ENCODE measurements at regions not wholly inside any gene's neighbourhood (a gene's known extent, or its start where the extent isn't known, plus 50 kb on each side); places are given as distances from the start of the nearest gene placed in this dataset.

DNA sequence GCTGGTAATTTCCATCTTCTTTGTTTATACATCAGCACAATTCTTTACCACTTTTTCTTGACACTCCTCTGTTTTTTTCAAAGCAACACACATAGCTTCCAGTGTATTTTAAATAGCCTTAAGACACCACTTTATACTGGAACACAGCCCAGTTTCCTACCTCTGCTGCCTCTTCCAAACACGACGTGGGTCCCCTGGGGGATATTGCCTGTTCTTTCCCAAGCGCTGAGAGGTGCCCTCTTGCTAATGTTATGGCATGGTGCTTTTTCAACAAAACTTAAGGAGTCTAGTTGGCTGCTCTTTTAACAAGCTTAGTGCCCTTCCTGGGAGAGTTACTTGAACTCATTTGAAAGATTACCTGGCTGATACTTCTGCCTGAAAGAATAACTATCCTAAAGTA, 112.7 kb downstream of the OLFM4 start:
- Histone ChIP-seq H4K20me1 (ENCODE audit: control insufficient read depth, insufficient read depth, low read depth, low read length) (no peaks in the 10 kb centered on the region), H3F3A (ENCODE audit: control insufficient read depth, insufficient read depth) (no peaks in the 10 kb centered on the region), H3K27ac (ENCODE audit: low read depth, low read length) (no peak overlapping the region), H3K27me3 (ENCODE audit: control insufficient read depth, low read length) (no peaks in the 10 kb centered on the region), H3K36me3 (ENCODE audit: control insufficient read depth, low read length) (no peaks in the 10 kb centered on the region), H3K9me2 (replicated peaks; ENCODE audit: control insufficient read depth, low read length) (no peaks in the 10 kb centered on the region), H3K79me2 (ENCODE audit: control insufficient read depth, low read length) (no peaks in the 10 kb centered on the region), H3K9me3 (ENCODE audit: control insufficient read depth, insufficient read depth, low read length) (no peaks in the 10 kb centered on the region), H3K4me1 (ENCODE audit: control insufficient read depth, low read length) (no peaks in the 10 kb centered on the region), H3K4me3 (ENCODE audit: low read length) (no peak overlapping the region), H3K4me2 (ENCODE audit: low read length) (no peak overlapping the region)
- TF ChIP-seq, protein P1, sequence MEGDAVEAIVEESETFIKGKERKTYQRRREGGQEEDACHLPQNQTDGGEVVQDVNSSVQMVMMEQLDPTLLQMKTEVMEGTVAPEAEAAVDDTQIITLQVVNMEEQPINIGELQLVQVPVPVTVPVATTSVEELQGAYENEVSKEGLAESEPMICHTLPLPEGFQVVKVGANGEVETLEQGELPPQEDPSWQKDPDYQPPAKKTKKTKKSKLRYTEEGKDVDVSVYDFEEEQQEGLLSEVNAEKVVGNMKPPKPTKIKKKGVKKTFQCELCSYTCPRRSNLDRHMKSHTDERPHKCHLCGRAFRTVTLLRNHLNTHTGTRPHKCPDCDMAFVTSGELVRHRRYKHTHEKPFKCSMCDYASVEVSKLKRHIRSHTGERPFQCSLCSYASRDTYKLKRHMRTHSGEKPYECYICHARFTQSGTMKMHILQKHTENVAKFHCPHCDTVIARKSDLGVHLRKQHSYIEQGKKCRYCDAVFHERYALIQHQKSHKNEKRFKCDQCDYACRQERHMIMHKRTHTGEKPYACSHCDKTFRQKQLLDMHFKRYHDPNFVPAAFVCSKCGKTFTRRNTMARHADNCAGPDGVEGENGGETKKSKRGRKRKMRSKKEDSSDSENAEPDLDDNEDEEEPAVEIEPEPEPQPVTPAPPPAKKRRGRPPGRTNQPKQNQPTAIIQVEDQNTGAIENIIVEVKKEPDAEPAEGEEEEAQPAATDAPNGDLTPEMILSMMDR (IDR thresholded peaks at IDR 0.05; ENCODE audit: low read depth, low read length, poor library complexity, severe bottlenecking), result no peak
- no peak for TF ChIP-seq EZH2phosphoT487 (IDR thresholded peaks at IDR 0.05; ENCODE audit: borderline replicate concordance, low read length)

DNA sequence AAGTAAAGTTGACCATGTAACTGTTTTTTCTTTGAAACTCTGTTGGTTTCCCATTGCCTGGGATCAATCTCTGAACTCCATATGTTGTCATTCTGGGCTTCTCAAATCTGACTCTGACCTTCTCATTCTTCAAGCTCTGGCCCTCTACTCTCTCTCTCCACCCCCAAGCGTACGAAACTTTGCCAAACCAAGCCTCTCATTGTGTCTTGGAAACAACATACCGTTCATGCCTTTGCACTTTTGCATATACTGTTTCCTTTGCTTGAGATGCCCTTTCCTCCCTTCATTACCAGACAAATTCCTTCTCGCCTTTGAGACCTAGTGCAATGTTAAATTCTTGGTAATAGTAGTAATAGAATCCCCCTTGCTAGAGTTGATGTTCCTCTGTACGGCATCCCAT, 113.7 kb downstream of the OLFM4 start:
- Histone ChIP-seq H3K27me3 (ENCODE audit: control insufficient read depth, low read length) (no peaks in the 10 kb centered on the region), H4K20me1 (ENCODE audit: control insufficient read depth, insufficient read depth, low read depth, low read length) (no peaks in the 10 kb centered on the region), H3K4me3 (ENCODE audit: low read length) (no peak overlapping the region), H3F3A (ENCODE audit: control insufficient read depth, insufficient read depth) (no peaks in the 10 kb centered on the region), H3K27ac (ENCODE audit: low read depth, low read length) (no peak overlapping the region), H3K4me1 (ENCODE audit: control insufficient read depth, low read length) (no peaks in the 10 kb centered on the region), H3K9me2 (replicated peaks; ENCODE audit: control insufficient read depth, low read length) (no peaks in the 10 kb centered on the region), H3K4me2 (ENCODE audit: low read length) (no peak overlapping the region), H3K36me3 (ENCODE audit: control insufficient read depth, low read length) (no peaks in the 10 kb centered on the region), H3K9me3 (ENCODE audit: control insufficient read depth, insufficient read depth, low read length) (no peaks in the 10 kb centered on the region), H3K79me2 (ENCODE audit: control insufficient read depth, low read length) (no peaks in the 10 kb centered on the region)
- TF ChIP-seq, protein P1 (IDR thresholded peaks at IDR 0.05; ENCODE audit: low read depth, low read length, poor library complexity, severe bottlenecking), result no peak
- no peak for TF ChIP-seq EZH2phosphoT487 (IDR thresholded peaks at IDR 0.05; ENCODE audit: borderline replicate concordance, low read length)

GRCh38 chr13:53143757-53144339, 115.2 kb downstream of the OLFM4 start:
- TF ChIP-seq EZH2phosphoT487 (IDR thresholded peaks at IDR 0.05; ENCODE audit: borderline replicate concordance, low read length), result no peak
- TF ChIP-seq, protein P1 (IDR thresholded peaks at IDR 0.05; ENCODE audit: low read depth, low read length, poor library complexity, severe bottlenecking), result no peak
- no peaks in the 10 kb centered on the region for H3K4me1 ChIP-seq (ENCODE audit: control insufficient read depth, low read length)
- no peaks in the 10 kb centered on the region for H3K9me3 ChIP-seq (ENCODE audit: control insufficient read depth, insufficient read depth, low read length)
- no peaks in the 10 kb centered on the region for H3F3A ChIP-seq (ENCODE audit: control insufficient read depth, insufficient read depth)
- H3K4me2 ChIP-seq (ENCODE audit: low read length), result no peak overlapping the region
- no peaks in the 10 kb centered on the region for H4K20me1 ChIP-seq (ENCODE audit: control insufficient read depth, insufficient read depth, low read depth, low read length)
- no peaks in the 10 kb centered on the region for H3K36me3 ChIP-seq (ENCODE audit: control insufficient read depth, low read length)
- H3K79me2 ChIP-seq (ENCODE audit: control insufficient read depth, low read length), result no peaks in the 10 kb centered on the region
- H3K9me2 ChIP-seq (replicated peaks; ENCODE audit: control insufficient read depth, low read length), result no peaks in the 10 kb centered on the region
- H3K27me3 ChIP-seq (ENCODE audit: control insufficient read depth, low read length), result no peaks in the 10 kb centered on the region
- H3K4me3 ChIP-seq (ENCODE audit: low read length), result no peak overlapping the region
- H3K27ac ChIP-seq (ENCODE audit: low read depth, low read length), result no peak overlapping the region
